CD4-positive, alpha-beta T cell (primary cell): ENCODE measurements at regions not wholly inside any gene's neighbourhood (a gene's known extent, or its start where the extent isn't known, plus 50 kb on each side); places are given as distances from the start of the nearest gene placed in this dataset.

Experiments used
- ATAC-seq: fragments of 200-7000 bp; cut with Tn5 transposase; one replicate; pipeline ENCODE4 v1.10.0; 2022; ENCODE audit warnings: mild to moderate bottlenecking; ENCODE audit not compliant: poor library complexity
- CTCF ChIA-PET: fragments of 350-600 bp; sonication (Branson Sonifier 250); formaldehyde crosslinking; loops from one replicate; lab custom pipeline; 2021; ENCODE audit warnings: antibody characterized with exemption, inconsistent platforms; lab: Charles Lee
- POLR2A ChIA-PET: fragments of 350-600 bp; sonication (Branson Sonifier 250); formaldehyde crosslinking; loops from one replicate; lab custom pipeline; 2021; ENCODE audit warnings: antibody characterized with exemption, inconsistent platforms; lab: Charles Lee
- DNase-seq, 14 experiments: peaks; one replicate each; pipeline ENCODE4 v3.0.0-alpha.2; 2013 to 2020; ENCODE audit warnings: mixed read lengths in 2 of 14
- H3K27ac ChIP-seq, 2 donors: one replicate each; pipeline versions ENCODE4 v1.5.1 to v1.7.0; 2013; ENCODE audit warnings: low read length in 2 of 2, low read depth in 1 of 2, mild to moderate bottlenecking in 1 of 2
- H3K27me3 ChIP-seq, 2 experiments: 1 replicate in 1 of 2; 2 replicates in 1 of 2; pipeline versions ENCODE4 v1.6.1 to v1.7.0; 2013; ENCODE audit warnings: low read length in 2 of 2, control low read depth in 1 of 2, mild to moderate bottlenecking in 1 of 2, moderate library complexity in 1 of 2; ENCODE audit not compliant: insufficient read depth in 2 of 2, control insufficient read depth in 1 of 2
- H3K36me3 ChIP-seq: one replicate; pipeline ENCODE4 v1.6.1; 2013; ENCODE audit warnings: low read length, control low read depth; ENCODE audit not compliant: insufficient read depth
- H3K4me1 ChIP-seq: one replicate; pipeline ENCODE4 v1.6.1; 2013; ENCODE audit warnings: low read length, control low read depth; ENCODE audit not compliant: insufficient read depth
- H3K4me3 ChIP-seq: one replicate; pipeline ENCODE4 v1.5.1; 2013; ENCODE audit warnings: mild to moderate bottlenecking, low read length, moderate library complexity
- H3K9me3 ChIP-seq, 2 experiments: 1 replicate in 1 of 2; 2 replicates in 1 of 2; pipeline versions ENCODE4 v1.6.1 to v1.7.0; 2013; ENCODE audit warnings: low read length in 2 of 2, mild to moderate bottlenecking in 2 of 2, control low read depth in 1 of 2, moderate library complexity in 1 of 2; ENCODE audit not compliant: control insufficient read depth in 1 of 2, insufficient read depth in 1 of 2
- H3K27ac Mint-ChIP-seq: one replicate; pipeline ENCODE4 v1.8.0; 2020; ENCODE audit warnings: mixed read lengths
- H3K27me3 Mint-ChIP-seq: one replicate; pipeline ENCODE4 v1.8.0; 2021; ENCODE audit warnings: mixed read lengths
- H3K36me3 Mint-ChIP-seq: one replicate; pipeline ENCODE4 v1.8.0; 2021; ENCODE audit warnings: low read depth, mixed read lengths
- H3K4me1 Mint-ChIP-seq: one replicate; pipeline ENCODE4 v1.8.0; 2021; ENCODE audit warnings: low read depth, mixed read lengths
- H3K4me3 Mint-ChIP-seq: one replicate; pipeline ENCODE4 v1.8.0; 2020; ENCODE audit warnings: mild to moderate bottlenecking, mixed read lengths
- H3K9me3 Mint-ChIP-seq: one replicate; pipeline ENCODE4 v1.8.0; 2020; ENCODE audit warnings: mixed read lengths
- intact Hi-C, 2 experiments: fragments of 100-400 bp; cut with DNase I in 1 of 2; cut with micrococcal nuclease in 1 of 2; formaldehyde crosslinking; loops; one replicate each; pipeline versions ENCODE4 v1.15.1 to v1.9.0; 2023 to 2025; cut with DNase I, micrococcal nuclease
- TF ChIP-seq, protein P1 (sequence below): fragments of 200-600 bp; IDR thresholded peaks from one replicate; pipeline ENCODE4 v1.8.0; 2022; ENCODE audit warnings: antibody characterized with exemption, mild to moderate bottlenecking

GRCh38 chr2:203797276-203797675, 70.3 kb upstream of the CTLA4 start:
- POLR2A ChIA-PET, result interaction anchor here (1.2 kb wide), 1 partner anchor 9 kb away, joined by 4 read pairs; no protein-coding TSS in a partner anchor
- TF ChIP-seq, protein P1, sequence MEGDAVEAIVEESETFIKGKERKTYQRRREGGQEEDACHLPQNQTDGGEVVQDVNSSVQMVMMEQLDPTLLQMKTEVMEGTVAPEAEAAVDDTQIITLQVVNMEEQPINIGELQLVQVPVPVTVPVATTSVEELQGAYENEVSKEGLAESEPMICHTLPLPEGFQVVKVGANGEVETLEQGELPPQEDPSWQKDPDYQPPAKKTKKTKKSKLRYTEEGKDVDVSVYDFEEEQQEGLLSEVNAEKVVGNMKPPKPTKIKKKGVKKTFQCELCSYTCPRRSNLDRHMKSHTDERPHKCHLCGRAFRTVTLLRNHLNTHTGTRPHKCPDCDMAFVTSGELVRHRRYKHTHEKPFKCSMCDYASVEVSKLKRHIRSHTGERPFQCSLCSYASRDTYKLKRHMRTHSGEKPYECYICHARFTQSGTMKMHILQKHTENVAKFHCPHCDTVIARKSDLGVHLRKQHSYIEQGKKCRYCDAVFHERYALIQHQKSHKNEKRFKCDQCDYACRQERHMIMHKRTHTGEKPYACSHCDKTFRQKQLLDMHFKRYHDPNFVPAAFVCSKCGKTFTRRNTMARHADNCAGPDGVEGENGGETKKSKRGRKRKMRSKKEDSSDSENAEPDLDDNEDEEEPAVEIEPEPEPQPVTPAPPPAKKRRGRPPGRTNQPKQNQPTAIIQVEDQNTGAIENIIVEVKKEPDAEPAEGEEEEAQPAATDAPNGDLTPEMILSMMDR, result no peak
- Histone ChIP-seq H3K4me1 (peaks cover 2% of the 10 kb centered on the region), H3K27me3 (no peaks in the 10 kb centered on the region), H3K27ac (no peak overlapping the region), H3K36me3 (no peaks in the 10 kb centered on the region), H3K9me3 (peaks cover 4 to 10% of the 10 kb centered on the region in 2 experiments), H3K4me3 (no peak overlapping the region)
- Mint-ChIP-seq H3K4me1 (peaks cover 22% of the 10 kb centered on the region), H3K9me3 (peaks cover 6% of the 10 kb centered on the region), H3K27ac (no peak overlapping the region), H3K27me3 (no peaks in the 10 kb centered on the region), H3K36me3 (peaks cover 5% of the 10 kb centered on the region), H3K4me3 (no peak overlapping the region)
- intact Hi-C loops, result no loop called here
- CTCF ChIA-PET, result no interaction called here
- DNase-seq (no peak), ATAC-seq (no peak)

- H3K27me3 Mint-ChIP-seq, result no peaks in the 10 kb centered on the region
- Histone ChIP-seq H3K27me3 (no peaks in the 10 kb centered on the region), H3K27ac (no peak overlapping the region), H3K4me1 (peaks cover 6% of the 10 kb centered on the region), H3K4me3 (no peak overlapping the region), H3K36me3 (no peaks in the 10 kb centered on the region), H3K9me3 (peaks cover 4 to 10% of the 10 kb centered on the region in 2 experiments)
- H3K4me3 Mint-ChIP-seq, result no peak overlapping the region
- DNase-seq, result no peak
- TF ChIP-seq, protein P1, result no peak
- ChIA-PET POLR2A (interaction anchor here (1.2 kb wide), 1 partner anchor 8 kb away, joined by 4 read pairs; no protein-coding TSS in a partner anchor), CTCF (no interaction called here)
- intact Hi-C loops, result no loop called here
- H3K36me3 Mint-ChIP-seq, result peaks cover 5% of the 10 kb centered on the region
- H3K4me1 Mint-ChIP-seq, result peaks cover 26% of the 10 kb centered on the region
- peaks cover 6% of the 10 kb centered on the region for H3K9me3 Mint-ChIP-seq
- no peak for ATAC-seq
- H3K27ac Mint-ChIP-seq, result no peak overlapping the region
These were observed 69.9 kb upstream of the CTLA4 start for GRCh38 chr2:203797712-203798111.

GRCh38 chr2:203798296-203799087, 69.1 kb upstream of the CTLA4 start:
- H3K4me1 ChIP-seq, result peaks cover 12% of the 10 kb centered on the region
- TF ChIP-seq, protein P1, result no peak
- ChIA-PET CTCF (interaction anchor here (1.1 to 1.6 kb wide), 2 partner anchors 17 to 94 kb away, joined by 3 read pairs; no protein-coding TSS in a partner anchor), POLR2A (interaction anchor here (1.7 kb wide), 1 partner anchor 78 kb away, joined by 5 read pairs; no protein-coding TSS in a partner anchor)
- intact Hi-C loops, result no loop called here
- H3K4me1 Mint-ChIP-seq, result peaks cover 34% of the 10 kb centered on the region
- H3K36me3 Mint-ChIP-seq, result peaks cover 5% of the 10 kb centered on the region
- H3K27ac ChIP-seq, result no peak overlapping the region
- H3K36me3 ChIP-seq, result no peaks in the 10 kb centered on the region
- peaks cover 4 to 10% of the 10 kb centered on the region in 2 experiments for H3K9me3 ChIP-seq
- H3K27me3 Mint-ChIP-seq, result no peaks in the 10 kb centered on the region
- H3K27ac Mint-ChIP-seq, result peak overlapping the region; percentile 59
- ATAC-seq (no peak), DNase-seq (no peak)
- no peak overlapping the region for H3K4me3 ChIP-seq
- peaks cover 6% of the 10 kb centered on the region for H3K9me3 Mint-ChIP-seq
- no peaks in the 10 kb centered on the region for H3K27me3 ChIP-seq
- H3K4me3 Mint-ChIP-seq, result no peak overlapping the region
